H1 (cell line): ENCODE measurements at regions not wholly inside any gene's neighbourhood (a gene's known extent, or its start where the extent isn't known, plus 50 kb on each side); places are given as distances from the start of the nearest gene placed in this dataset.

Experiments
- CTCF ChIA-PET: fragments of 300-600 bp; sonication (Branson Sonifier 250); formaldehyde crosslinking; loops from one replicate; lab custom pipeline; 2021; ENCODE audit not compliant: partially characterized antibody; lab: Charles Lee
- POLR2A ChIA-PET: fragments of 300-600 bp; sonication (Branson Sonifier 250); formaldehyde crosslinking; loops from one replicate; lab custom pipeline; 2021; ENCODE audit warnings: inconsistent platforms; ENCODE audit not compliant: partially characterized antibody; lab: Charles Lee
- DNase-seq, 2 experiments: peaks; one replicate each; pipeline versions ENCODE4 v3.0.0 to v3.0.0-alpha.2; 2010 to 2022; ENCODE audit warnings: low spot score in 2 of 2, low read depth in 1 of 2, mixed read lengths in 1 of 2
- FAIRE-seq: peaks from 2 replicates; lab custom pipeline; 2011; peaks lifted over from hg19 to GRCh38; lab: Jason Lieb, UNC
- H2AFZ ChIP-seq: 2 replicates; pipeline ENCODE4 v1.8.1; 2012; ENCODE audit warnings: low read length, inconsistent platforms
- H2AK5ac ChIP-seq: 2 replicates; pipeline ENCODE4 v1.6.1; 2013; ENCODE audit warnings: low read depth, low read length
- H2BK120ac ChIP-seq: replicated peaks from 2 replicates; pipeline ENCODE3; 2013; ENCODE audit warnings: low read depth, low read length, inconsistent platforms
- H2BK12ac ChIP-seq: 2 replicates; pipeline ENCODE4 v1.6.1; 2013; ENCODE audit warnings: low read depth, low read length
- H2BK15ac ChIP-seq: 2 replicates; pipeline ENCODE4 v1.6.1; 2013; ENCODE audit warnings: low read length
- H2BK20ac ChIP-seq: 2 replicates; pipeline ENCODE4 v1.6.1; 2013; ENCODE audit warnings: low read length
- H2BK5ac ChIP-seq: 2 replicates; pipeline ENCODE4 v1.6.1; 2013; ENCODE audit warnings: low read depth, low read length
- H3K14ac ChIP-seq: 2 replicates; pipeline ENCODE4 v1.6.1; 2013; ENCODE audit warnings: inconsistent platforms; ENCODE audit not compliant: insufficient read length
- H3K18ac ChIP-seq: 2 replicates; pipeline ENCODE4 v1.6.1; 2013; ENCODE audit warnings: low read length; ENCODE audit errors: extremely low read depth
- H3K23ac ChIP-seq: 2 replicates; pipeline ENCODE4 v1.6.1; 2013; ENCODE audit warnings: inconsistent platforms; ENCODE audit not compliant: insufficient read length
- H3K23me2 ChIP-seq: 2 replicates; pipeline ENCODE4 v1.6.1; 2013; ENCODE audit warnings: low read depth, low read length
- H3K27ac ChIP-seq: 2 replicates; pipeline ENCODE4 v1.6.1; 2011; ENCODE audit warnings: low read depth, low read length, inconsistent platforms
- H3K27me3 ChIP-seq, 4 experiments: replicated peaks in 1 of 4; 1 replicate in 1 of 4; 2 replicates in 3 of 4; pipeline versions ENCODE4 v1.6.1 to v1.8.1; 2011 to 2013; ENCODE audit warnings: low read length in 3 of 4, mild to moderate bottlenecking in 3 of 4, inconsistent platforms in 2 of 4, mixed read lengths in 2 of 4, moderate library complexity in 1 of 4; ENCODE audit not compliant: control insufficient read depth in 3 of 4, insufficient read depth in 3 of 4; ENCODE audit errors: extremely low read depth in 1 of 4
- H3K36me3 ChIP-seq, 4 experiments: 2 replicates each; pipeline versions ENCODE4 v1.6.1 to v1.8.1; 2011 to 2013; ENCODE audit warnings: mild to moderate bottlenecking in 4 of 4, low read length in 3 of 4, moderate library complexity in 2 of 4, control low read depth in 1 of 4, inconsistent platforms in 1 of 4; ENCODE audit not compliant: insufficient read depth in 4 of 4, control insufficient read depth in 2 of 4
- H3K4ac ChIP-seq: replicated peaks from 2 replicates; pipeline ENCODE3; 2013; ENCODE audit warnings: low read length, low read depth, mixed read lengths, inconsistent platforms; ENCODE audit not compliant: insufficient read length
- H3K4me1 ChIP-seq, 4 experiments: replicated peaks in 1 of 4; 1 replicate in 1 of 4; 2 replicates in 3 of 4; pipeline versions ENCODE4 v1.6.1 to v1.8.1; 2011 to 2013; ENCODE audit warnings: low read length in 3 of 4, inconsistent platforms in 2 of 4, mixed read lengths in 1 of 4; ENCODE audit not compliant: insufficient read depth in 4 of 4, control insufficient read depth in 3 of 4
- H3K4me2 ChIP-seq, 2 experiments: 2 replicates each; pipeline versions ENCODE4 v1.6.1 to v1.8.1; 2011 to 2013; ENCODE audit warnings: low read depth in 2 of 2, low read length in 2 of 2, control low read depth in 1 of 2, inconsistent platforms in 1 of 2, mild to moderate bottlenecking in 1 of 2; ENCODE audit not compliant: insufficient read depth in 1 of 2
- H3K4me3 ChIP-seq, 4 experiments: fragments of 200-600, 300-600 bp in 1 of 4; sonication (generic), shearing (Covaris generic), sonication (Bioruptor Twin) in 1 of 4; 2 replicates each; pipeline versions ENCODE4 v1.5.1 to v1.8.1; 2011 to 2016; ENCODE audit warnings: low read length in 4 of 4, low read depth in 3 of 4, control low read depth in 2 of 4, inconsistent platforms in 2 of 4, mild to moderate bottlenecking in 2 of 4, mixed read lengths in 1 of 4, moderate library complexity in 1 of 4; ENCODE audit not compliant: insufficient read depth in 2 of 4; ENCODE audit errors: extremely low read depth in 1 of 4
- H3K56ac ChIP-seq: replicated peaks from 2 replicates; pipeline ENCODE3; 2013; ENCODE audit warnings: low read depth, mild to moderate bottlenecking, mixed read lengths, low read length, inconsistent platforms; ENCODE audit not compliant: insufficient read length
- H3K79me1 ChIP-seq: 2 replicates; pipeline ENCODE4 v1.6.1; 2013; ENCODE audit warnings: low read depth, low read length, control low read depth
- H3K79me2 ChIP-seq, 2 experiments: 2 replicates each; pipeline versions ENCODE4 v1.6.1 to v1.8.1; 2012 to 2013; ENCODE audit warnings: low read length in 2 of 2, mild to moderate bottlenecking in 2 of 2, inconsistent platforms in 1 of 2; ENCODE audit not compliant: insufficient read depth in 2 of 2, control insufficient read depth in 1 of 2
- H3K9ac ChIP-seq, 4 experiments: replicated peaks in 1 of 4; 1 replicate in 1 of 4; 2 replicates in 3 of 4; pipeline versions ENCODE4 v1.6.1 to v1.8.1; 2011 to 2013; ENCODE audit warnings: low read depth in 3 of 4, low read length in 3 of 4, control low read depth in 2 of 4, mild to moderate bottlenecking in 2 of 4, moderate library complexity in 2 of 4, inconsistent platforms in 1 of 4; ENCODE audit errors: extremely low read depth in 1 of 4
- H3K9me3 ChIP-seq, 2 experiments: 2 replicates each; pipeline versions ENCODE4 v1.6.1 to v1.8.1; 2012 to 2013; ENCODE audit warnings: mild to moderate bottlenecking in 2 of 2, moderate library complexity in 2 of 2, control low read depth in 1 of 2, inconsistent platforms in 1 of 2, low read depth in 1 of 2, low read length in 1 of 2, mixed read lengths in 1 of 2; ENCODE audit not compliant: insufficient read depth in 2 of 2
- H4K20me1 ChIP-seq, 2 experiments: replicated peaks in 1 of 2; 2 replicates each; pipeline versions ENCODE3 to v1.8.1; 2011 to 2013; ENCODE audit warnings: inconsistent platforms in 2 of 2, low read length in 2 of 2, mild to moderate bottlenecking in 1 of 2; ENCODE audit not compliant: insufficient read depth in 2 of 2, control insufficient read depth in 1 of 2
- H4K5ac ChIP-seq: 2 replicates; pipeline ENCODE4 v1.6.1; 2013; ENCODE audit warnings: low read length, low read depth, mixed read lengths, inconsistent platforms; ENCODE audit not compliant: insufficient read length
- H4K8ac ChIP-seq: 2 replicates; pipeline ENCODE4 v1.8.0; 2013; ENCODE audit warnings: mild to moderate bottlenecking, moderate library complexity, low read length, inconsistent platforms; ENCODE audit not compliant: insufficient read depth; ENCODE audit errors: extremely low read depth
- H4K91ac ChIP-seq: replicated peaks from 2 replicates; pipeline ENCODE3; 2013; ENCODE audit warnings: low read length, mixed read lengths, inconsistent platforms; ENCODE audit not compliant: insufficient read length
- BRCA1 ChIP-seq: IDR thresholded peaks from 2 replicates; pipeline ENCODE4 v1.6.1; 2012; ENCODE audit warnings: low read depth, low read length, improper control_type of control experiment
- CHD1 ChIP-seq: IDR thresholded peaks from 2 replicates; pipeline ENCODE4 v1.6.1; 2012; ENCODE audit warnings: low read depth, low read length, improper control_type of control experiment
- CHD2 ChIP-seq: IDR thresholded peaks from 2 replicates; pipeline ENCODE4 v1.6.1; 2012; ENCODE audit warnings: low read length, improper control_type of control experiment
- CTBP2 ChIP-seq: IDR thresholded peaks from 2 replicates; pipeline ENCODE4 v1.7.0; 2011; ENCODE audit warnings: borderline replicate concordance, mild to moderate bottlenecking, moderate library complexity, mixed read lengths, low read length; ENCODE audit not compliant: insufficient read depth, insufficient read length
- EGR1 ChIP-seq: IDR thresholded peaks from 2 replicates; pipeline ENCODE4 v1.6.1; 2011; ENCODE audit warnings: low read depth, low read length, borderline replicate concordance
- EZH2 ChIP-seq: fragments of 200-600 bp; sonication (generic); IDR thresholded peaks from 2 replicates; pipeline ENCODE4 v1.7.1; 2012; ENCODE audit warnings: low read depth, mild to moderate bottlenecking, moderate library complexity, low read length, inconsistent platforms; ENCODE audit not compliant: severe bottlenecking
- GABPA ChIP-seq: IDR thresholded peaks from 2 replicates; pipeline ENCODE4 v1.6.1; 2011; ENCODE audit warnings: mild to moderate bottlenecking, low read length, moderate library complexity, borderline replicate concordance; ENCODE audit not compliant: insufficient read depth
- GTF2F1 ChIP-seq: IDR thresholded peaks from 2 replicates; pipeline ENCODE4 v1.6.1; 2012; ENCODE audit warnings: low read depth, low read length, improper control_type of control experiment, borderline replicate concordance
- KDM5A ChIP-seq: fragments of 200-600 bp; IDR thresholded peaks from 2 replicates; pipeline ENCODE4 v1.7.1; 2012; ENCODE audit warnings: mild to moderate bottlenecking, low read length, inconsistent platforms, mixed read lengths
- PHF8 ChIP-seq: fragments of 200-600 bp; sonication (generic); conservative IDR thresholded peaks from 2 replicates; pipeline ENCODE4 v1.7.1; 2012; ENCODE audit warnings: low read depth, mild to moderate bottlenecking, inconsistent platforms, low read length, moderate library complexity
- RNF2 ChIP-seq: fragments of 200-900, 300-1000 bp; sonication (generic); IDR thresholded peaks from 2 replicates; pipeline ENCODE4 v1.7.1; 2016; ENCODE audit warnings: borderline replicate concordance, low read depth, mild to moderate bottlenecking, antibody characterized with exemption, low read length; ENCODE audit not compliant: poor library complexity, severe bottlenecking; ENCODE audit errors: missing control alignments
- SRF ChIP-seq: IDR thresholded peaks from 2 replicates; pipeline ENCODE4 v1.6.1; 2011; ENCODE audit warnings: mild to moderate bottlenecking, low read depth, low read length, moderate library complexity
- YY1 ChIP-seq: IDR thresholded peaks from 2 replicates; pipeline ENCODE4 v1.6.1; 2011; ENCODE audit warnings: low read depth, mild to moderate bottlenecking, low read length
- WGBS, 2 experiments: shearing (Covaris generic) in 1 of 2; methylation state at CpG; one replicate each; pipeline versions ENCODE4 v1.1.6 to v1.1.7; 2013 to 2015; ENCODE audit warnings: low lambda C conversion rate in 2 of 2, mixed read lengths in 2 of 2, inconsistent platforms in 1 of 2, low coverage in 1 of 2, missing lambda C conversion rate in 1 of 2; ENCODE audit not compliant: insufficient replicate concordance in 2 of 2, insufficient coverage in 1 of 2, insufficient read length in 1 of 2; ENCODE audit errors: extremely low coverage in 1 of 2, missing lambda C conversion rate in 1 of 2; 5-methylcytosine and 5-hydroxymethylcytosine counted together
- TF ChIP-seq, protein P1 (sequence below): IDR thresholded peaks from 2 replicates; pipeline ENCODE4 v1.6.1; 2012; ENCODE audit warnings: inconsistent platforms

DNA sequence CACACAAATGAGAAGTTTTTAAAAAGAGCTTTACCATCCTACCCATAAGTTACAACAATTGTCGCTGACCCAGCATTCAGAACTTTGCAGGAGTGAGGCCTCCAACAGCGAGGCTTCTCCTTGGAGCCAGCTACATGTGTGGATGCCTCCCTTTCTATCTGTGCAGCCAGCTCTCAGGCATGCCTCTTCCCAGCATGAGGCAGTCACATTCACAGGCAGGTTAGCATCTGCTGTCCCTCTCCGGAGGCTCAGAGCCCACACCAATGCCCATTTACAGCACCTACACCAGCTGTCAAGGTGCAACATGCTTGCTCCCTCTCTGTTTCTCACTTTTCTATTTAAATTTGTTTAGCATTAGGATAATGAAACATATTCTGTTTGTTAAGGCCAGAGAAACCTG is 278.7 kb upstream of the PODXL start:
- no peaks in the 10 kb centered on the region for H3K23me2 ChIP-seq
- H4K20me1 ChIP-seq = no peaks in the 10 kb centered on the region
- peaks cover 0 to 4% (median 1%) of the 10 kb centered on the region in 4 experiments; a peak in 4 of 7 replicates for H3K4me1 ChIP-seq
- H3K56ac ChIP-seq = no peak overlapping the region
- H3K79me2 ChIP-seq = no peaks in the 10 kb centered on the region
- H2BK15ac ChIP-seq = no peak overlapping the region
- no peak overlapping the region for H4K91ac ChIP-seq
- no peak for DNase-seq
- H2BK120ac ChIP-seq = no peak overlapping the region
- no peak overlapping the region; the same call in 1 of the 2 replicates for H2BK20ac ChIP-seq
- CTCF ChIA-PET = interaction anchor here (0.7 to 3.2 kb wide), 16 partner anchors 9 to 144 kb away, joined by 3 to 26 read pairs (median 6); no protein-coding TSS in a partner anchor
- H3K4ac ChIP-seq = no peak overlapping the region
- H2AFZ ChIP-seq = no peak overlapping the region
- no peaks in the 10 kb centered on the region for H3K79me1 ChIP-seq
- POLR2A ChIA-PET = no interaction called here
- FAIRE-seq = no peak
- H3K4me3 ChIP-seq = no peak overlapping the region
- no peaks in the 10 kb centered on the region for H3K27me3 ChIP-seq
- no peak overlapping the region for H2BK5ac ChIP-seq
- H4K8ac ChIP-seq = no peak overlapping the region; the same call in 1 of the 2 replicates
- no peak overlapping the region for H3K4me2 ChIP-seq
- WGBS, 2 experiments = 87% methylated on average over 3 of the region's 3 CpGs; no CpG with 5 or more reads in 1 of the 2 experiments
- H3K9ac ChIP-seq = no peak overlapping the region
- H2AK5ac ChIP-seq = no peak overlapping the region
- no peak overlapping the region for H4K5ac ChIP-seq
- no peak overlapping the region for H3K18ac ChIP-seq
- no peak overlapping the region for H3K23ac ChIP-seq
- H3K36me3 ChIP-seq = no peaks in the 10 kb centered on the region
- no peak overlapping the region for H3K27ac ChIP-seq
- H2BK12ac ChIP-seq = no peak overlapping the region
- H3K14ac ChIP-seq = no peak overlapping the region
- H3K9me3 ChIP-seq = no peaks in the 10 kb centered on the region
- TF ChIP-seq SRF (no peak), BRCA1 (no peak), GABPA (no peak), RNF2 (no peak), EGR1 (no peak), PHF8 (no peak), GTF2F1 (no peak), CHD1 (no peak), CTBP2 (no peak), EZH2 (no peak), CHD2 (no peak), YY1 (no peak), KDM5A (no peak)
- TF ChIP-seq, protein P1, sequence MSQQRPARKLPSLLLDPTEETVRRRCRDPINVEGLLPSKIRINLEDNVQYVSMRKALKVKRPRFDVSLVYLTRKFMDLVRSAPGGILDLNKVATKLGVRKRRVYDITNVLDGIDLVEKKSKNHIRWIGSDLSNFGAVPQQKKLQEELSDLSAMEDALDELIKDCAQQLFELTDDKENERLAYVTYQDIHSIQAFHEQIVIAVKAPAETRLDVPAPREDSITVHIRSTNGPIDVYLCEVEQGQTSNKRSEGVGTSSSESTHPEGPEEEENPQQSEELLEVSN = no peak
